ENCODE measurements at regions not wholly inside any gene's neighbourhood (a gene's known extent, or its start where the extent isn't known, plus 50 kb on each side); places are given as distances from the start of the nearest gene placed in this dataset.

DNA sequence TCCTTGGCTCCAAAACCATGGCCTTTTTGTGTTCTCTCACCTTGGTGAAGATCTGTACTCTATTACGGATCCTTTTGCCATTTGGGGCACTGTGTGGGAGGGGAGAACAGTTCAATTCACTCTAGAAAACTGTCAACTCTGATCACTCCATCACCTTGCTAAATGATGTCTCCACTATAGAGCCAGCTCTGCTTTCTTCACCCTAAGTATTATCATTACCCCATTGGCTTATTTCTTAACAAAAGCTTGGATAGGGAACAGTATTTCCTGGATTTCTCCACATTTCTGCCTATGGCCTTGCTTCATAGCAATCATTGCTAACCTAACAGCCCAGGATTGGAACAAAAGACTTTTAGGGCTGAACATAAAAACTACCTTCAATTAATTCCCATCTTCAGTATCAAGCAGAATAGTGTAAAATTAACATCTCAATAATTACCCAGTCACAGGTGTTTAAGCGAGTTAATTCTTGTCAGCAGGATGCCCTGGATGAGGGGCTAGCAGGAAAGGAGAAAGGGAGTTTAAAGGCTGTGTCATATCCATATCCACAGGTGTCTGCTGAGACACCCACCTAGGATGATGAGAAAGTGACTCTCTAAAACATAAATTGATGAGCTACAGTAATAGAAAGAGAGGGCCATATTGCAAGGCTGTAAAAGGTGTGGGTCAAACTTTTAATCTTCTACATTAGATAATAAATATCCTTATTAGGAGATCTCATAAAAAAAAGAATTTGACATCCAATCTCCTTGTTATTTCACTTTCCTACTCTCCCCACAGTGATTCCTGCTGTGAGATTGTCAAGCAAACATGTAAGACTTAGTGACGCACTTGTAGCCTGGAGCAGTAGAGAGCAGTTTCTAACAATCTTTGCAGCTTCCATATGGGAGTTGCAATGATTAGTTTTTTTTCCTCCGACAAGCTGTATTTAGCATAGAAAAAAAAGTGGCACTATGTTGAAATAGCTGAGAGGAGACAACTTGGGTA, 589.5 kb upstream of the NXPH2 start:
- TF ChIP-seq POLR2A (IDR thresholded peaks at IDR 0.05) (no peak), EP300 (IDR thresholded peaks at IDR 0.05) (no peak)

All from upper lobe of left lung (tissue), 4 donors.